ENCODE measurements at regions not wholly inside any gene's neighbourhood (a gene's known extent, or its start where the extent isn't known, plus 50 kb on each side); places are given as distances from the start of the nearest gene placed in this dataset.

- TF ChIP-seq POLR2AphosphoS5 (IDR thresholded peaks at IDR 0.05) (no peak), POLR2A (IDR thresholded peaks at IDR 0.05) (no peak)
Measured at GRCh38 chr4:31234901-31235300, 514.7 kb downstream of the PCDH7 start.
